Keratinocyte (primary cell): ENCODE measurements at regions not wholly inside any gene's neighbourhood (a gene's known extent, or its start where the extent isn't known, plus 50 kb on each side); places are given as distances from the start of the nearest gene placed in this dataset.

Experiments
- DNase-seq: peaks from one replicate; pipeline ENCODE4 v3.0.0-alpha.2; 2011; ENCODE audit warnings: low read depth, missing footprints, low spot score
- FAIRE-seq: peaks from 2 replicates; lab custom pipeline; 2011; peaks lifted over from hg19 to GRCh38; lab: Jason Lieb, UNC
- H2AFZ ChIP-seq: 2 replicates; pipeline ENCODE4 v1.6.0; 2012; ENCODE audit warnings: low read length, control low read depth, inconsistent platforms; ENCODE audit not compliant: control insufficient read depth
- H3K27ac ChIP-seq: 2 replicates; pipeline ENCODE4 v1.5.1; 2011; ENCODE audit warnings: low read length; ENCODE audit not compliant: control insufficient read depth, insufficient read depth
- H3K27me3 ChIP-seq: 3 replicates; pipeline ENCODE4 v1.6.0; 2011; ENCODE audit warnings: low read length; ENCODE audit not compliant: control insufficient read depth, insufficient read depth; ENCODE audit errors: extremely low read depth
- H3K36me3 ChIP-seq, 2 experiments: 2 replicates in 1 of 2; 3 replicates in 1 of 2; pipeline ENCODE4 v1.5.1; 2011; ENCODE audit warnings: low read length in 2 of 2, mild to moderate bottlenecking in 1 of 2; ENCODE audit not compliant: control insufficient read depth in 2 of 2, insufficient read depth in 2 of 2; ENCODE audit errors: extremely low read depth in 1 of 2
- H3K4me1 ChIP-seq: 3 replicates; pipeline ENCODE4 v1.5.1; 2011; ENCODE audit warnings: low read length; ENCODE audit not compliant: control insufficient read depth, insufficient read depth; ENCODE audit errors: extremely low read depth
- H3K4me2 ChIP-seq: 3 replicates; pipeline ENCODE4 v1.6.0; 2011; ENCODE audit warnings: low read depth, low read length; ENCODE audit not compliant: control insufficient read depth, insufficient read depth; ENCODE audit errors: extremely low read depth
- H3K4me3 ChIP-seq, 3 experiments: fragments of 200-600 bp in 1 of 3; sonication (generic) in 1 of 3; 2 replicates in 2 of 3; 3 replicates in 1 of 3; pipeline ENCODE4 v1.5.1; 2011 to 2016; ENCODE audit warnings: low read length in 3 of 3, mild to moderate bottlenecking in 3 of 3, control low read depth in 2 of 3, inconsistent platforms in 1 of 3, low read depth in 1 of 3, mixed read lengths in 1 of 3, mixed run types in 1 of 3, moderate library complexity in 1 of 3; ENCODE audit not compliant: control insufficient read depth in 2 of 3, insufficient read depth in 2 of 3; ENCODE audit errors: extremely low read depth in 1 of 3
- H3K79me2 ChIP-seq: 2 replicates; pipeline ENCODE4 v1.6.0; 2012; ENCODE audit warnings: low read length; ENCODE audit not compliant: control insufficient read depth, insufficient read depth
- H3K9ac ChIP-seq: 3 replicates; pipeline ENCODE4 v1.6.0; 2011; ENCODE audit warnings: low read length; ENCODE audit not compliant: control insufficient read depth, insufficient read depth; ENCODE audit errors: extremely low read depth
- H3K9me1 ChIP-seq: 3 replicates; pipeline ENCODE4 v1.6.0; 2011; ENCODE audit warnings: low read length; ENCODE audit not compliant: control insufficient read depth, insufficient read depth; ENCODE audit errors: extremely low read depth
- H3K9me3 ChIP-seq: 2 replicates; pipeline ENCODE4 v1.5.1; 2012; ENCODE audit warnings: low read depth, low read length; ENCODE audit not compliant: control insufficient read depth
- H4K20me1 ChIP-seq: 3 replicates; pipeline ENCODE4 v1.6.0; 2011; ENCODE audit warnings: low read length; ENCODE audit not compliant: control insufficient read depth, insufficient read depth; ENCODE audit errors: extremely low read depth
- EZH2 ChIP-seq: IDR thresholded peaks from one replicate; pipeline ENCODE4 v1.6.1; 2012; ENCODE audit warnings: inconsistent platforms, mild to moderate bottlenecking, low read length, moderate library complexity
- dilution Hi-C: fragments of 300-500 bp; cut with MboI; formaldehyde crosslinking; loops from one replicate; pipeline ENCODE4 v1.7.0; 2020; ENCODE audit warnings: low sequenced_read_pairs; ENCODE audit not compliant: extremely low pct_ligation_motif_present
- TF ChIP-seq, protein P1 (sequence below), 3 experiments: IDR thresholded peaks in 1 of 3; conservative IDR thresholded peaks in 1 of 3; optimal IDR thresholded peaks in 1 of 3; 2 replicates in 2 of 3; 3 replicates in 1 of 3; pipeline versions ENCODE3 to v1.5.1; 2011; ENCODE audit warnings: low read length in 3 of 3, mild to moderate bottlenecking in 3 of 3, moderate library complexity in 2 of 3, control low read depth in 1 of 3, inconsistent platforms in 1 of 3; ENCODE audit not compliant: insufficient read depth in 2 of 3; ENCODE audit errors: extremely low read depth in 1 of 3

DNA sequence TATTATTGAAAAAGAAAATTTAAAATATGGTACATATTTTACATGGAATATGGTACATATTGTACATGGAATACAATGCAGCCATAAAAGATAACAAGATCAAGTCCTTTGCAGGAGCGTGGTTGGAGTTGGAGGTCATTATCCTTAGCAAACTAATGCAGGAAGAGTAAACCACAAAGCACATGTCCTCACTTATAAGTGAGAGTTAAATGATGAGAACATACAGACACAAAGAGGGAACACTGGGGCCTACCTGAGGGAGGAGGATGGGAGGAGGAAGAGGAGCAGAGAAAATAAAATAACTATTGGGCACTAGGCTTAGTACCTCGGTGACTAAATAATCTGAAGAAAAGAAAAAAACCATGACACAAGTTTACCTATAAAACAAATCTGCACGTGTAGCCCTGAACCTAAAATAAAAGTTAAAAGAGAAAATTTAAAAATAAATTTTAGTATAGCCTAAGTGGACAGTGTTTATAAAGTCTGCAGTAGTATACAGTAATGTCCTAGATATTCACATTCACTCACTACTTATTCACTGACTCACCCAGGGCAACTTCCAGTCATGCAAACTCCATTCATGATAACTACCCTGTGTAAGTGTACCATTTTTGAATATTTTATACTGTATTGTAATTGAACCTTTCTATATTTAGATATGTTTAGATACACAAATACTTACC lies 204.4 kb downstream of the FAM76B start:
- dilution Hi-C loops, result no loop called here
- Histone ChIP-seq H3K9me3 (no peaks in the 10 kb centered on the region), H3K36me3 (no peaks in the 10 kb centered on the region), H3K9me1 (no peaks in the 10 kb centered on the region), H3K4me1 (peaks cover 10% of the 10 kb centered on the region), H3K4me2 (no peak overlapping the region), H3K9ac (no peak overlapping the region), H2AFZ (no peak overlapping the region), H3K4me3 (no peak overlapping the region), H3K79me2 (no peaks in the 10 kb centered on the region), H3K27me3 (no peaks in the 10 kb centered on the region), H4K20me1 (no peaks in the 10 kb centered on the region), H3K27ac (no peak overlapping the region)
- TF ChIP-seq, protein P1, sequence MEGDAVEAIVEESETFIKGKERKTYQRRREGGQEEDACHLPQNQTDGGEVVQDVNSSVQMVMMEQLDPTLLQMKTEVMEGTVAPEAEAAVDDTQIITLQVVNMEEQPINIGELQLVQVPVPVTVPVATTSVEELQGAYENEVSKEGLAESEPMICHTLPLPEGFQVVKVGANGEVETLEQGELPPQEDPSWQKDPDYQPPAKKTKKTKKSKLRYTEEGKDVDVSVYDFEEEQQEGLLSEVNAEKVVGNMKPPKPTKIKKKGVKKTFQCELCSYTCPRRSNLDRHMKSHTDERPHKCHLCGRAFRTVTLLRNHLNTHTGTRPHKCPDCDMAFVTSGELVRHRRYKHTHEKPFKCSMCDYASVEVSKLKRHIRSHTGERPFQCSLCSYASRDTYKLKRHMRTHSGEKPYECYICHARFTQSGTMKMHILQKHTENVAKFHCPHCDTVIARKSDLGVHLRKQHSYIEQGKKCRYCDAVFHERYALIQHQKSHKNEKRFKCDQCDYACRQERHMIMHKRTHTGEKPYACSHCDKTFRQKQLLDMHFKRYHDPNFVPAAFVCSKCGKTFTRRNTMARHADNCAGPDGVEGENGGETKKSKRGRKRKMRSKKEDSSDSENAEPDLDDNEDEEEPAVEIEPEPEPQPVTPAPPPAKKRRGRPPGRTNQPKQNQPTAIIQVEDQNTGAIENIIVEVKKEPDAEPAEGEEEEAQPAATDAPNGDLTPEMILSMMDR (optimal IDR thresholded peaks at IDR 0.05 in 1 of 3, IDR thresholded peaks at IDR 0.05 in 1 of 3, conservative IDR thresholded peaks at IDR 0.05 in 1 of 3; ENCODE audit: extremely low read depth in 1 of 3, insufficient read depth in 2 of 3, low read length in 3 of 3), result no peak
- no peak for TF ChIP-seq EZH2
- DNase-seq (no peak), FAIRE-seq (no peak)

DNA sequence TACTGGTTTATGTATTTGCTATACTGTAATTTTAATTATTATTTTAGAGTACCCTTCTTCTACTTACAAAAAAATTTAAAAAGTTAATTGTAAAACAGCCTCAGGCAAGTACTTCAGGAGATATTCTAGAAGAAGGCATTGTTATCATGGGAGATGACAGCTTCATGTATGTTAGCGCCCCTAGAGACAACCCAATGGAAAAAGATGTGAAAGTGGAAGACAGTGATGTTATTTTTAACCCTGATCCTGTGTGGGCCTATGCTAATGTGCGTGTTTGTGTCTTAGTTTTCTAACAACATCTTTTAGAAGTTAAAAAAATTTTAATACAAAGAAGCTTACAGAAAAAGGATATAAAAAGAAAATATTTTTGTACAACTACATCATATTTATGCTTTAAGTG lies 205.0 kb downstream of the FAM76B start:
- Histone ChIP-seq H3K9me3 (no peaks in the 10 kb centered on the region), H3K27me3 (no peaks in the 10 kb centered on the region), H3K4me2 (no peak overlapping the region)

More for the DNA sequence above, 205.0 kb downstream of the FAM76B start:
- no peak overlapping the region for H3K9ac ChIP-seq
- no peak overlapping the region for H3K27ac ChIP-seq
- DNase-seq (no peak), FAIRE-seq (no peak)
- no peaks in the 10 kb centered on the region for H3K79me2 ChIP-seq
- H3K36me3 ChIP-seq, result no peaks in the 10 kb centered on the region
- peaks cover 10% of the 10 kb centered on the region for H3K4me1 ChIP-seq
- dilution Hi-C loops, result no loop called here
- no peak overlapping the region for H3K4me3 ChIP-seq
- H3K9me1 ChIP-seq, result no peaks in the 10 kb centered on the region
- H4K20me1 ChIP-seq, result no peaks in the 10 kb centered on the region
- no peak overlapping the region for H2AFZ ChIP-seq
- TF ChIP-seq EZH2, result no peak
- TF ChIP-seq, protein P1 (optimal IDR thresholded peaks at IDR 0.05 in 1 of 3, IDR thresholded peaks at IDR 0.05 in 1 of 3, conservative IDR thresholded peaks at IDR 0.05 in 1 of 3; ENCODE audit: extremely low read depth in 1 of 3, insufficient read depth in 2 of 3, low read length in 3 of 3), result no peak
